A673 (cell line): ENCODE measurements at regions not wholly inside any gene's neighbourhood (a gene's known extent, or its start where the extent isn't known, plus 50 kb on each side); places are given as distances from the start of the nearest gene placed in this dataset.

Experiments
- CTCF ChIP-seq: fragments of 300-800, 200-600 bp; sonication (generic); conservative IDR thresholded peaks from 2 replicates; pipeline ENCODE4 v1.5.1; 2017; ENCODE audit warnings: low read depth, mild to moderate bottlenecking, antibody characterized with exemption, low read length, moderate library complexity, mixed read lengths
- EZH2 ChIP-seq: fragments of 200-600 bp; sonication (generic); IDR thresholded peaks from 2 replicates; pipeline ENCODE4 v1.6.1; 2017; ENCODE audit warnings: borderline replicate concordance, low read depth, mild to moderate bottlenecking, mixed read lengths, antibody characterized with exemption, low read length; ENCODE audit not compliant: poor library complexity, severe bottlenecking

- no peak for TF ChIP-seq CTCF
- TF ChIP-seq EZH2: no peak
Observed at GRCh38 chr2:235105821-235106359, 154.1 kb downstream of the SH3BP4 start.
